ENCODE measurements at regions not wholly inside any gene's neighbourhood (a gene's known extent, or its start where the extent isn't known, plus 50 kb on each side); places are given as distances from the start of the nearest gene placed in this dataset.
A peak's percentile ranks its signal among the peaks of the same experiment; 100 is the strongest.

GRCh38 chr15:93495799-93496637, 407.0 kb upstream of the RGMA start:
- DNase-seq (ENCODE audit: low spot score) = no peak
- FAIRE-seq = no peak

DNA sequence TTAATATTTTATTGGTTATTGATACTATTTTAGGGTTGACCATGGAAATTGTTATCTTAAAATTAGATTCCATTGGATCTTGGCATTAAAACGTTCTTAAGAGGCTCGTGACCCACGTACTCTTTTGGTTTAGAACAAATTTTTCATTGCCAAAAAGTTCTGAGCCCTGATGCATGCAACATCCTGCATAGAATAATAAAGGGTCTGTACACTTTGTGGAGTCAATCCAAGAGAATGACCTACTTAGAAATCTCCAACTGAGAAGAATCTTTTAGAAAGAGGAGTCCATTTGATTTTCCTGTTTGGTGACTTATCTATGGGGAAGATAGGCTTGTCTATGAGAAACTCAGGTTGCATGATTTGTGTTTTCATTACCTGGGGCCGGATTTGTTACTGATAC, 404.2 kb upstream of the RGMA start:
- FAIRE-seq (no peak), DNase-seq (ENCODE audit: low spot score) (no peak)

DNA sequence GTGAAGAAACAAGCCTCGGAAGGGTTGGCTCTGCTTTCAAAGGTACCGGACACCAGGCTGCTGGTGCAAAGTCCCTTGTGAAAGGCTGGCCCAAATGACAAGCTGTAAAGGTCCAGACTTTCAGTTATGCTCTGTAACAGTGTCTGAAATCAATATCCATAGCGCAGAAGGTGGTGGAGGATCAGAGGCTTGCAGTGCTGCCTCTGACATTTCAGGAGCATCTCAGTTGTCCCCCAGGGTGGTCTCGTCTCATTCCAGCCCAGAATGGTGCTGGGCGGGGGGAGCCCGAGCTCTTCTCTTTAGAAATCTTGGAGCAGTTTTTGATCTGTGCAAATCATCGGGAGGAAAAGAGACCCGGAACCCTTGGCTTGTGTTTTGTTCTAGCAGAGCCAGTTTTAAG, 402.3 kb upstream of the RGMA start:
- DNase-seq (ENCODE audit: low spot score) = no peak
- FAIRE-seq = no peak

DNA sequence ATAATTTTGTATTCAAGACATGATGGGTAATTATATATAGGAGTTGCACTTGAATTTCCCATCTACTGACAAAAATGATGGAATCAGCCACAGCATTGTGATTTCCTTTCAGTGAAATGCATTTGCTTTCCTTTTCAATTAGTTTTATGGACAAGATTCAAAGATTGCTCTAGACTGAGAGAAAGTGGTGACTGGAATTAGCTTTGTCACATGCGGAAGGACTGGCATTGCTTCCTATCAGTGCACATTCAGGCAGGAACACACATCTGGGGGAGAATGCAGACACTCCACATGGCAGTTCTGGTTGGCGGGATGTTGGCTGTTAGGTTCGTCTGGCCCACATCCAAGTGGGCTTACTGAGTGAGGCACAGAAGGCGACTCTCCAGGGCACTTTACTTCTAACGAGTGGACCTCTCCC, 399.3 kb upstream of the RGMA start:
- DNase-seq (ENCODE audit: low spot score) (no peak), FAIRE-seq (no peak)

DNA sequence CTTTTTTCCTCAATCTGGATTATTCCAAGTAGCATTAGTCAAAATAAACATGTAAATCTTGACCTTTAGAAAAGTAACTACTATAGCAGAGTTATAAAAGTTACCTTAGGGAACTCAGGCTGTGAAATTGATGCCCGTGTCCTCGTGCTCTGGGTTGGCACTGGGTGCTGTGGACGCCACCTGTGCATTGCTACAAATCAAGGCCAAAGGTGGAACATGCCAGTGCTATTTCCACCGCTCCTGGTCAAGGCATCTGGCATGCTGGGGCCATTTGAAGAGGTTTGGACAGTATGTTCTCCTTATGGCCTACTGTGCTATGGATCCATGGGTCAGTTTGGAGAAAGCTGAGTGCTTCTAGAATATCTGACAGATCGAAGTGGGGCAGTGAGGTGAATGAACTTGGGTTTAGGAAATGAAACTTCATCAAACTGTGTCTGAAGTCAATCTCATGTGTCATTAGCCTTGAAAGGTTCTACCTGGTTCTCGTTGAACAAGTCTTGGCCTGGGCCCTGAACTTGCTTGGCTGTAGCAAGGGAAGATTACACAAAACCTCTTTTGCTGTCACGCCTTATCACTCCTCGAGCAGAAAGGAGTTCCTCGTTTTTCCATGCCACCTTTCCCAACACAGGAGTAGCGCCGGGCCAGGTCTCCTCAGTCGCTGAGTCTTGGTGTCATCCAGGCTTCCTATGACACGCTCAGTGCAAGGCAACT, 397.6 kb upstream of the RGMA start:
- DNase-seq (ENCODE audit: low spot score) (no peak), FAIRE-seq (no peak)

DNA sequence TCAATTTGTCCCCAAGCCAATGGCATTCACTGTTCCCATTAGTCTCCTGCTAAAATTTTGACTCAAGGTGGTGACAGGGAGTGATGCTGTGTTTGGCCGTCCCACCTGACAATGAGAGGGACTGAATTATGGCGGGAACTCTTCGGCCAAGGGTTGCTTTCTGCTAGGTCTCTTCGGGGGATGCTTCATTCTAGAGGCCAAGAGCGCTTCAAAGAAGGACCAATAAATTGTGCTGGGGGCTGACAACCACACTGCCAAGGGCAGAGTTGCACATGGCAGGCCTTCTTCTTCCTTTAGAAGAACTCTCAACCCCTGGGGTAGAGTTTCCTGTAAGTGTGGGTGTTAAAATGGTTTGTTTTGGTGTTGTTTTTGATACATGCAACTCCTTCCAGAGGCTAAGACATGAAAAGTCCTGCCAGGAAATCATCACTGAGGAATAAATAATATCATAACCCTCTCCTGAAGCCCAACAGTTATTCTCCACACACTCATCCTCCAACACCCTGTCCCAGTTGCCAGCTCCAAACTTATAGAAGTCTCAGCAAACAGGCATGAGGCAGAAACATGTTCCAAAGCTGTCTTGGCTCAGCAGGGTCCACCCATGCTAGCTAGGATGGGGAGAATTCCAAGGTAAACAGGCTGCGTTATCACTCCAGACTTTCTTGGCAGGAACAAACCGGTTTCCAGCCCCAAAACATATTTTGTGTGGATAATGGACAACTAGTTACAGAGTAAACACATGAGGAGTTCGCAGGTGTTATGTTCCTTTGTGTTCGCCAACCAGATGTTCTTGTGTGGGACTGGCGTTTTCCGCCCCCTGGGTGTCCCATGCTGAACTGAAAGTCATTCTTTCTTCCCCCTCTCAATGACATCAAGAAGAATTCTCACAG, 396.7 kb upstream of the RGMA start:
- FAIRE-seq (no peak), DNase-seq (ENCODE audit: low spot score) (no peak)

DNA sequence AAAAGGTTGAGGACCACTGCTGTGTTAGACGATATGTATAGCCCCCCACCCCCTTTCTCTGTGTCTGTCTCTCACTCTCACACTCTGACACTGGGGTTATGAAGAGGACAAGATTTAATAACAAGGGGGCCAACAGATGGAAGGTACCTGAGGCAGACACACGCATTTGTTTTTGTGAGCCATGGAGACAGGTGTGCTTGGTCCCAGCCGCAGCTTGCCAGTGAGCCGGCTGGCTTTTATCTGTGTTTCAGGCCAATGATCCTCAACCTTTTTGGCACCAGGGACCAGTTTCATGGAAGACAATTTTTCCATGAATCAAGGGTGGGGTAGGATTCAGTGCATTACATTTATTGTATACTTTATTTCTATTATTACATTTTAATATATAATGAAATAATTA, 394.9 kb upstream of the RGMA start:
- no peak for DNase-seq (ENCODE audit: low spot score)
- FAIRE-seq = no peak

- no peak for DNase-seq (ENCODE audit: low spot score)
Measured at GRCh38 chr15:93482731-93483130, 393.7 kb upstream of the RGMA start.

DNA sequence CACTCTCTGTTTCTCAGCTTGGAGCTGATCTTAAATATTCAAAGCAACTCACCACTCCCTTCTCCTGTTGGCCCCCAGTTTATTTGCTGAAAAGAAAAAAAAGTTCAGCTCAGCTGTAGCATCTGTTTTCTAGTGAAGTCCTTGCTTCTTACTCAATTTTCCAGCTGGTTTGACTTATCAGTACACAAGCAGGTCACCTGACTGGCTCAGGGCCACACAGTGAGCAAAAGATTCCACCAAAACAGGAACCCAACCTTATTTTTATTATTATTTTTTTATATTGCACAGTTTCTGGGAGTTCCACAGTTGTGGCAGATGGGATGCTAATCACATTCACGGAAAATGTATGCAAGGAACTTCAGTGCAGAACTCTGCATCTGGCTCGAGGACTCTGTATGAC, 390.7 kb upstream of the RGMA start:
- FAIRE-seq (no peak), DNase-seq (ENCODE audit: low spot score) (no peak)

More at GRCh38 chr15:93482731-93483130, 393.7 kb upstream of the RGMA start:
- FAIRE-seq = no peak

- DNase-seq (ENCODE audit: low spot score) = no peak
- FAIRE-seq = no peak
Measured at GRCh38 chr15:93478947-93479346, 389.9 kb upstream of the RGMA start.

DNA sequence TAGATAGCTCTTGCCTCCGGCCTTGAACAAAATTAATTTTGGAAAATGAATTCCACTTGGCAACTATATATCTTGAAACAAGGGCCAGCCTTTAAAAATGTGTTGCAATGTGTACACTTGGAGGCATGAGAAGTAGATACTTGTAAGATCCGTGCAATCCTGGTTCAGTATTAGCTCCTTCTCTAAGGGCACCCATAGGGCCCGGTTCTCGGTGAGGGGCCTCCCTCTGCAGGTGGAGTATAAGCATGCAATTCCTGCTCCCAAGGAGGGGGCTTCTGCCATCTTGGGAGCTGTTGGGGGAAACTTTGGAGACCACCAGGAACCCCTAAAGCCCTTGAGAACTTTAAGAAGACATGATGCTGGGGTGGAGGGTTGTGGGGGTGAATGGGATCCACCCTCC, 388.7 kb upstream of the RGMA start:
- FAIRE-seq (no peak), DNase-seq (ENCODE audit: low spot score) (no peak)

DNA sequence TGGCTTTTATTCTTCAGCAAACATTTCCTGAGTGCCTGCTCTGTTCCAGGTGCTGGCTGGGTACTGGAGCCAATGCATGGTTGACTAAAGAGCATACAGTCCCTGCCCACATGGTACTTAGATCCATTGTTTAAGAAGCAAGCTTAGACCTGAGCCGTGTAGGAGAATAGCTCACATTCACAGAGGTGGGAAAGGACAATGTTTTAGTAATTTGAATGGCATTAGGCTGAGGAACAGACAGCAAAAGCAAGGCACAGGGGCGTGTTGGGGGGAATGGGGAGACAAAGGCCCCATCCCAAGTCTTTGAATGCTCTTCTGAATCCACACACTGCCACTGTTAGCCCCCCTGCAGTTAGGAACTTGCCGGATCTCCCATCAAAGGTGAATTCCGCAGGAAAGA, 388.2 kb upstream of the RGMA start:
- no peak for FAIRE-seq
- no peak for DNase-seq (ENCODE audit: low spot score)

- FAIRE-seq = no peak
Measured at GRCh38 chr15:93476491-93477177, 387.6 kb upstream of the RGMA start.

DNA sequence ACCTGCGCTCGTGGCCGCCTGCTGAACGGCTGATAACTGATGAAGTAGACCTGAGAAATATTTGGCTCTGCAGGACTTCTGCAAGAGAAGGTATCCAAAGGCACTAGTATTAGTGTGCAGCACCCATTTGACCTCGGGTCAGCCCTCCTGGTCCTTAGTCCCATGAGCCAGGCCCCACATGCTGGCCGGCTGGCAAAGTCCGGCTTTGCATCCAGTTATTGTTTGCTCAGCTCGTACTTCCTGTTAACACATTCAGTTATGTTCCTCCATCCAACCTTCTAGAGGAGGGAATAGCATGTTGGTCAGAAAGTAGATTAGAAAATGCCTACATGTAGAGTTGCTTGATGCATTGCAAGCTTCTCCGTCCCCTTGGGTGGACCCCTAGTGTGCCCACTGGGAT, 385.7 kb upstream of the RGMA start:
- no peak for DNase-seq (ENCODE audit: low spot score)
- no peak for FAIRE-seq

More at GRCh38 chr15:93476491-93477177, 387.6 kb upstream of the RGMA start:
- no peak for DNase-seq (ENCODE audit: low spot score)

- DNase-seq (ENCODE audit: low spot score) = no peak
- FAIRE-seq = no peak
Measured at GRCh38 chr15:93469994-93470393, 381.0 kb upstream of the RGMA start.

- DNase-seq (ENCODE audit: low spot score) (no peak), FAIRE-seq (no peak)
Measured at GRCh38 chr15:93467337-93467736, 378.3 kb upstream of the RGMA start.

GRCh38 chr15:93466380-93466779, 377.4 kb upstream of the RGMA start:
- DNase-seq (ENCODE audit: low spot score) (no peak), FAIRE-seq (no peak)

GRCh38 chr15:93462690-93463089, 373.7 kb upstream of the RGMA start:
- FAIRE-seq (no peak), DNase-seq (ENCODE audit: low spot score) (no peak)

GRCh38 chr15:93460717-93461116, 371.7 kb upstream of the RGMA start:
- FAIRE-seq (peak; percentile 81), DNase-seq (ENCODE audit: low spot score) (peak; percentile 42)

DNA sequence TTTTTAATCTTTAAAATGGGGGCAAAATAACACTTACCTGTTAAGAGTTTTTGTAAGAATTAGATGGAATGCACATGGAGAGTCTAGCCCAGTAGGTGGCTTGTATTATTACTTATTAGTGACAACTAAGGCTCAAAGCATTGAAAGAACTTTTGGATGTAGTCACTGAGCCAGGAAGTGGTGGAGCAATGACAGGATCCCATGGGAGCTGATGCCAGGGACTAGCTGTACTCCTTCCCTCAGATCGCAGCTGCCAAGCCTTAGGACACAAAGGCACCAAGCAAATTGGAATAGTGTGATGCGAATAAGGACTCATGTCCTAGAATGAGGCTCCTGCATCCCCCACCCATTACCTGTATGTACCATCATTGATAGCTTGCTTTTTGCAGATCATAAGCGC, 370.4 kb upstream of the RGMA start:
- FAIRE-seq (no peak), DNase-seq (ENCODE audit: low spot score) (no peak)

- FAIRE-seq (no peak), DNase-seq (ENCODE audit: low spot score) (no peak)
Measured at GRCh38 chr15:93458597-93458996, 369.6 kb upstream of the RGMA start.

Measured in RCC 7860 (cell line).